IMR-90 (cell line): ENCODE measurements at regions not wholly inside any gene's neighbourhood (a gene's known extent, or its start where the extent isn't known, plus 50 kb on each side); places are given as distances from the start of the nearest gene placed in this dataset.

Source experiments
- ATAC-seq: fragments of 200-7000 bp; cut with Tn5 transposase; 2 replicates; pipeline ENCODE4 v1.9.1; 2020; ENCODE audit warnings: low read depth, mild to moderate bottlenecking, moderate library complexity
- BruUV-seq: library from RNA; stranded (reverse); fragments of 400-500 nt; replicated peaks from 2 replicates; lab custom pipeline; 2021; lab: Mats Ljungman, UMichigan
- CTCF ChIA-PET: fragments of 300-600 bp; formaldehyde crosslinking; extraction: SDS; loops from one replicate; lab custom pipeline; 2021; ENCODE audit warnings: antibody characterized with exemption; lab: Yijun Ruan, JAX
- POLR2A ChIA-PET: fragments of 300-600 bp; sonication (Branson Sonifier 250); formaldehyde crosslinking; loops from one replicate; lab custom pipeline; 2022; ENCODE audit warnings: antibody characterized with exemption; ENCODE audit not compliant: unreplicated experiment; lab: Charles Lee
- DNase-seq: peaks from one replicate; pipeline ENCODE4 v3.0.0; 2013
- H2AFZ ChIP-seq: replicated peaks from 2 replicates; pipeline ENCODE3; 2013; ENCODE audit warnings: low read length, mild to moderate bottlenecking; ENCODE audit not compliant: poor library complexity
- H2AK5ac ChIP-seq: 2 replicates; pipeline ENCODE4 v1.6.1; 2013; ENCODE audit warnings: low read depth, low read length, inconsistent platforms
- H2AK9ac ChIP-seq: replicated peaks from 2 replicates; pipeline ENCODE3; 2013; ENCODE audit warnings: mild to moderate bottlenecking, low read depth, low read length, moderate library complexity; ENCODE audit not compliant: poor library complexity
- H2BK120ac ChIP-seq: 2 replicates; pipeline ENCODE4 v1.6.1; 2013; ENCODE audit warnings: low read depth, low read length, inconsistent platforms
- H2BK15ac ChIP-seq: 3 replicates; pipeline ENCODE4 v1.6.1; 2013; ENCODE audit warnings: low read depth, low read length, inconsistent platforms
- H2BK20ac ChIP-seq: 2 replicates; pipeline ENCODE4 v1.6.1; 2013; ENCODE audit warnings: low read depth, mild to moderate bottlenecking, inconsistent platforms, low read length, moderate library complexity
- H2BK5ac ChIP-seq: 2 replicates; pipeline ENCODE4 v1.6.1; 2013; ENCODE audit warnings: mild to moderate bottlenecking, low read depth, low read length, inconsistent platforms; ENCODE audit not compliant: poor library complexity, severe bottlenecking
- H3K14ac ChIP-seq: replicated peaks from 2 replicates; pipeline ENCODE4 v1.6.1; 2013; ENCODE audit warnings: low read depth, low read length, inconsistent platforms
- H3K18ac ChIP-seq: 2 replicates; pipeline ENCODE4 v1.6.1; 2013; ENCODE audit warnings: low read depth, low read length, control low read depth
- H3K23ac ChIP-seq: 2 replicates; pipeline ENCODE4 v1.6.1; 2013; ENCODE audit warnings: low read depth, low read length, inconsistent platforms
- H3K27ac ChIP-seq: 2 replicates; pipeline ENCODE4 v1.5.1; 2013; ENCODE audit warnings: mild to moderate bottlenecking, control low read depth, low read length; ENCODE audit not compliant: insufficient read depth
- H3K27me3 ChIP-seq: 2 replicates; pipeline ENCODE4 v1.6.1; 2013; ENCODE audit warnings: low read length; ENCODE audit not compliant: control insufficient read depth, insufficient read depth
- H3K36me3 ChIP-seq: 2 replicates; pipeline ENCODE4 v1.6.1; 2013; ENCODE audit warnings: low read length, mixed read lengths; ENCODE audit not compliant: control insufficient read depth, insufficient read depth
- H3K4ac ChIP-seq: 2 replicates; pipeline ENCODE4 v1.6.1; 2013; ENCODE audit warnings: low read depth, low read length, inconsistent platforms
- H3K4me1 ChIP-seq: 2 replicates; pipeline ENCODE4 v1.6.1; 2013; ENCODE audit warnings: low read length, mixed read lengths; ENCODE audit not compliant: control insufficient read depth, insufficient read depth
- H3K4me2 ChIP-seq: 2 replicates; pipeline ENCODE4 v1.6.1; 2013; ENCODE audit warnings: low read depth, mild to moderate bottlenecking, control low read depth, low read length, moderate library complexity
- H3K4me3 ChIP-seq: 2 replicates; pipeline ENCODE4 v1.5.1; 2013; ENCODE audit warnings: low read depth, mild to moderate bottlenecking, control low read depth, low read length, moderate library complexity; ENCODE audit not compliant: insufficient read depth
- H3K56ac ChIP-seq: 2 replicates; pipeline ENCODE4 v1.6.1; 2013; ENCODE audit warnings: low read length, inconsistent platforms; ENCODE audit not compliant: insufficient read depth; ENCODE audit errors: extremely low read depth
- H3K79me1 ChIP-seq, 2 experiments: 2 replicates each; pipeline ENCODE4 v1.6.1; 2013; ENCODE audit warnings: low read length in 2 of 2, inconsistent platforms in 1 of 2, low read depth in 1 of 2
- H3K9ac ChIP-seq: 2 replicates; pipeline ENCODE4 v1.6.1; 2013; ENCODE audit warnings: low read depth, low read length, control low read depth
- H3K9me1 ChIP-seq: 2 replicates; pipeline ENCODE4 v1.6.1; 2013; ENCODE audit warnings: low read length, inconsistent platforms; ENCODE audit not compliant: insufficient read depth
- H3K9me3 ChIP-seq: 2 replicates; pipeline ENCODE4 v1.6.1; 2013; ENCODE audit warnings: low read length; ENCODE audit not compliant: control insufficient read depth, insufficient read depth
- H4K20me1 ChIP-seq: 2 replicates; pipeline ENCODE4 v1.6.1; 2013; ENCODE audit warnings: low read length, inconsistent platforms; ENCODE audit not compliant: insufficient read depth
- H4K5ac ChIP-seq: 2 replicates; pipeline ENCODE4 v1.6.1; 2013; ENCODE audit warnings: mild to moderate bottlenecking, low read depth, low read length, control low read depth
- H4K8ac ChIP-seq, 2 experiments: 2 replicates each; pipeline ENCODE4 v1.6.1; 2013; ENCODE audit warnings: low read depth in 2 of 2, low read length in 2 of 2, control low read depth in 1 of 2, inconsistent platforms in 1 of 2
- H4K91ac ChIP-seq: 2 replicates; pipeline ENCODE4 v1.6.1; 2013; ENCODE audit warnings: low read depth, low read length, inconsistent platforms; ENCODE audit not compliant: insufficient read depth
- BHLHE40 ChIP-seq: fragments of 150-350 bp; IDR thresholded peaks from 2 replicates; pipeline ENCODE4 v1.6.1; 2016; ENCODE audit warnings: mild to moderate bottlenecking, low read depth, low read length
- CEBPB ChIP-seq: IDR thresholded peaks from 2 replicates; pipeline ENCODE4 v1.6.1; 2012; ENCODE audit warnings: low read depth, low read length, improper control_type of control experiment
- CHD1 ChIP-seq: IDR thresholded peaks from 2 replicates; pipeline ENCODE4 v1.6.1; 2012; ENCODE audit warnings: low read depth, low read length, improper control_type of control experiment
- CTCF ChIP-seq: conservative IDR thresholded peaks from 2 replicates; pipeline ENCODE4 v1.5.1; 2012; ENCODE audit warnings: mild to moderate bottlenecking, low read depth, low read length, improper control_type of control experiment
- ELK1 ChIP-seq: fragments of 150-350 bp; IDR thresholded peaks from 2 replicates; pipeline ENCODE4 v1.6.1; 2016; ENCODE audit warnings: low read depth, mild to moderate bottlenecking, low read length, moderate library complexity, borderline replicate concordance
- FOS ChIP-seq: fragments of 150-350 bp; IDR thresholded peaks from 2 replicates; pipeline ENCODE4 v1.6.1; 2016; ENCODE audit warnings: low read depth, low read length
- MAFK ChIP-seq: IDR thresholded peaks from 2 replicates; pipeline ENCODE4 v1.6.1; 2012; ENCODE audit warnings: low read depth, low read length, improper control_type of control experiment
- MAZ ChIP-seq: IDR thresholded peaks from 2 replicates; pipeline ENCODE4 v1.6.1; 2012; ENCODE audit warnings: low read depth, mild to moderate bottlenecking, low read length, improper control_type of control experiment, moderate library complexity, borderline replicate concordance
- MXI1 ChIP-seq: IDR thresholded peaks from 2 replicates; pipeline ENCODE4 v1.6.1; 2012; ENCODE audit warnings: low read depth, mild to moderate bottlenecking, low read length, moderate library complexity, borderline replicate concordance
- NFE2L2 ChIP-seq: fragments of 150-350 bp; IDR thresholded peaks from 2 replicates; pipeline ENCODE4 v1.6.1; 2016; ENCODE audit warnings: low read depth, mild to moderate bottlenecking, low read length
- POLR2A ChIP-seq: IDR thresholded peaks from 2 replicates; pipeline ENCODE4 v1.6.1; 2012; ENCODE audit warnings: mild to moderate bottlenecking, low read depth, low read length
- RAD21 ChIP-seq: IDR thresholded peaks from 2 replicates; pipeline ENCODE4 v1.6.1; 2012; ENCODE audit warnings: low read length, improper control_type of control experiment
- RCOR1 ChIP-seq: IDR thresholded peaks from 2 replicates; pipeline ENCODE4 v1.6.1; 2012; ENCODE audit warnings: mild to moderate bottlenecking, low read length, improper control_type of control experiment; ENCODE audit not compliant: insufficient replicate concordance
- RFX5 ChIP-seq: IDR thresholded peaks from 2 replicates; pipeline ENCODE4 v1.8.0; 2012; ENCODE audit warnings: low read depth, mild to moderate bottlenecking, low read length, moderate library complexity
- SMC3 ChIP-seq: fragments of 150-350 bp; IDR thresholded peaks from 2 replicates; pipeline ENCODE4 v1.6.1; 2016; ENCODE audit warnings: low read depth, mild to moderate bottlenecking, antibody characterized with exemption, low read length, moderate library complexity
- WGBS, 2 experiments: methylation state at CpG; one replicate each; pipeline versions ENCODE4 v1.1.5 to v1.1.7; 2013; ENCODE audit warnings: missing lambda C conversion rate in 2 of 2; ENCODE audit not compliant: insufficient read length in 1 of 2; ENCODE audit errors: extremely low coverage in 2 of 2; 5-methylcytosine and 5-hydroxymethylcytosine counted together
- dilution Hi-C: fragments of 300-500 bp; cut with HindIII; formaldehyde crosslinking; loops from one replicate; pipeline ENCODE4 v1.14.3; 2018; ENCODE audit warnings: low sequenced_read_pairs; ENCODE audit not compliant: unreplicated experiment
- in situ Hi-C: fragments of 300-500 bp; cut with MboI; formaldehyde crosslinking; loops from 3 replicates; pipeline ENCODE4 v1.14.3; 2019; ENCODE audit warnings: low sequenced_read_pairs, inconsistent platforms, mixed read lengths
- intact Hi-C: fragments of 100-400 bp; cut with micrococcal nuclease; formaldehyde crosslinking; loops from 2 replicates; pipeline ENCODE4 v1.10.0; 2022
- TF ChIP-seq, protein P1 (sequence below): fragments of 150-350 bp; IDR thresholded peaks from 2 replicates; pipeline ENCODE4 v1.6.1; 2017; ENCODE audit warnings: mild to moderate bottlenecking, antibody characterized with exemption, low read length, low read depth

GRCh38 chr4:175905925-175906324 is 93.9 kb upstream of the GPM6A start:
- POLR2A ChIA-PET: no interaction called here

More at GRCh38 chr4:175905925-175906324, 93.9 kb upstream of the GPM6A start:
- H3K4me2 ChIP-seq: no peak overlapping the region
- no peak overlapping the region for H4K8ac ChIP-seq
- no peaks in the 10 kb centered on the region for H3K27me3 ChIP-seq
- no peak overlapping the region for H3K9ac ChIP-seq
- no peak overlapping the region for H3K27ac ChIP-seq
- H3K56ac ChIP-seq: no peak overlapping the region
- H3K9me3 ChIP-seq: no peaks in the 10 kb centered on the region
- no peak overlapping the region for H4K91ac ChIP-seq
- DNase-seq (no peak), ATAC-seq (no peak)
- H3K23ac ChIP-seq: no peak overlapping the region
- H2AK9ac ChIP-seq: no peak overlapping the region
- CTCF ChIA-PET: no interaction called here
- no peak overlapping the region for H3K18ac ChIP-seq
- no peak overlapping the region for H2AK5ac ChIP-seq
- no peak overlapping the region for H2BK15ac ChIP-seq
- no peak overlapping the region for H2BK5ac ChIP-seq
- H4K20me1 ChIP-seq: no peaks in the 10 kb centered on the region
- intact Hi-C loops (no loop called here), in situ Hi-C loops (no loop called here), dilution Hi-C loops (no loop called here)
- no peak overlapping the region for H2AFZ ChIP-seq
- no peak overlapping the region for H2BK20ac ChIP-seq
- H3K9me1 ChIP-seq: no peaks in the 10 kb centered on the region
- no peaks in the 10 kb centered on the region for H3K36me3 ChIP-seq
- H3K14ac ChIP-seq: no peak overlapping the region
- no peaks in the 10 kb centered on the region for H3K79me1 ChIP-seq
- no CpG with 5 or more reads among the region's 2 CpGs for WGBS, 2 experiments
- H4K5ac ChIP-seq: no peak overlapping the region
- no TSS peak for BruUV-seq
- no peak overlapping the region for H3K4me3 ChIP-seq
- TF ChIP-seq, protein P1, sequence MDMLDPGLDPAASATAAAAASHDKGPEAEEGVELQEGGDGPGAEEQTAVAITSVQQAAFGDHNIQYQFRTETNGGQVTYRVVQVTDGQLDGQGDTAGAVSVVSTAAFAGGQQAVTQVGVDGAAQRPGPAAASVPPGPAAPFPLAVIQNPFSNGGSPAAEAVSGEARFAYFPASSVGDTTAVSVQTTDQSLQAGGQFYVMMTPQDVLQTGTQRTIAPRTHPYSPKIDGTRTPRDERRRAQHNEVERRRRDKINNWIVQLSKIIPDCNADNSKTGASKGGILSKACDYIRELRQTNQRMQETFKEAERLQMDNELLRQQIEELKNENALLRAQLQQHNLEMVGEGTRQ: no peak
- TF ChIP-seq SMC3 (no peak), POLR2A (no peak), ELK1 (no peak), FOS (no peak), RAD21 (no peak), RCOR1 (no peak), CTCF (no peak), RFX5 (no peak), MAFK (no peak), BHLHE40 (no peak), CEBPB (no peak), NFE2L2 (no peak), MAZ (no peak), MXI1 (no peak), CHD1 (no peak)
- no peaks in the 10 kb centered on the region for H3K4me1 ChIP-seq
- H2BK120ac ChIP-seq: no peak overlapping the region
- no peak overlapping the region for H3K4ac ChIP-seq
